Neural cell (in vitro differentiated cells): ENCODE measurements at regions not wholly inside any gene's neighbourhood (a gene's known extent, or its start where the extent isn't known, plus 50 kb on each side); places are given as distances from the start of the nearest gene placed in this dataset.
"Not testable (repeated sequence)": the region's sequence is repeated elsewhere in the genome, so short reads cannot be mapped to it uniquely, and the experiment has no call there.

ENCODE experiments used
- POLR2AphosphoS5 ChIP-seq: IDR thresholded peaks from 2 replicates; pipeline ENCODE4 v1.6.1; 2012
- TF ChIP-seq, protein P1 (sequence below): fragments of 450-650 bp; IDR thresholded peaks from 2 replicates; pipeline ENCODE4 v1.5.1; 2014; ENCODE audit warnings: antibody characterized with exemption, mild to moderate bottlenecking, moderate library complexity; ENCODE audit not compliant: poor library complexity, severe bottlenecking

GRCh38 chrX:7988013-7988759 lies 61.0 kb upstream of the PNPLA4 start:
- TF ChIP-seq, protein P1, sequence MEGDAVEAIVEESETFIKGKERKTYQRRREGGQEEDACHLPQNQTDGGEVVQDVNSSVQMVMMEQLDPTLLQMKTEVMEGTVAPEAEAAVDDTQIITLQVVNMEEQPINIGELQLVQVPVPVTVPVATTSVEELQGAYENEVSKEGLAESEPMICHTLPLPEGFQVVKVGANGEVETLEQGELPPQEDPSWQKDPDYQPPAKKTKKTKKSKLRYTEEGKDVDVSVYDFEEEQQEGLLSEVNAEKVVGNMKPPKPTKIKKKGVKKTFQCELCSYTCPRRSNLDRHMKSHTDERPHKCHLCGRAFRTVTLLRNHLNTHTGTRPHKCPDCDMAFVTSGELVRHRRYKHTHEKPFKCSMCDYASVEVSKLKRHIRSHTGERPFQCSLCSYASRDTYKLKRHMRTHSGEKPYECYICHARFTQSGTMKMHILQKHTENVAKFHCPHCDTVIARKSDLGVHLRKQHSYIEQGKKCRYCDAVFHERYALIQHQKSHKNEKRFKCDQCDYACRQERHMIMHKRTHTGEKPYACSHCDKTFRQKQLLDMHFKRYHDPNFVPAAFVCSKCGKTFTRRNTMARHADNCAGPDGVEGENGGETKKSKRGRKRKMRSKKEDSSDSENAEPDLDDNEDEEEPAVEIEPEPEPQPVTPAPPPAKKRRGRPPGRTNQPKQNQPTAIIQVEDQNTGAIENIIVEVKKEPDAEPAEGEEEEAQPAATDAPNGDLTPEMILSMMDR, result not testable (repeated sequence)
- not testable (repeated sequence) for TF ChIP-seq POLR2AphosphoS5
